ENCODE measurements at regions not wholly inside any gene's neighbourhood (a gene's known extent, or its start where the extent isn't known, plus 50 kb on each side); places are given as distances from the start of the nearest gene placed in this dataset.

DNA sequence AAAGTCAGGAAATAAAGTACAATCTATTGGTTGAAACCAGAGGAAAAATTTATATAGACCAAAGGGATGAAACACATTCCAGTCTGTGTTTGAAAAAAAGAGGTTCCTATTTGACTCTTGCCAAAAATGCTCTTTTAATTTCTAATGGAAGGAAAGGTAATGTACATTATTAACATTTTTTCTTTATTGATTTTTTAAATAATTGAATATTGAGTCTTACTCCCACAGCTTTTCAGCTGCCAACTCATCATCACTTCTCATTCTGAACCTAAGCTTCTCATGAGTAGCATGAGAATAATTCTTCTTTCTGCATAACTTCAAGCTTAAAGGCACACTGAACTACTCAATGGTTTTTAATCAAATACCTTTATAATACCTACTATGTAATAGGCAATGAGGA, 49.8 kb upstream of the FHIP2A start:
- DNase-seq, result no peak

All from stimulated activated CD4-positive, alpha-beta T cell treated with anti-CD3 and anti-CD28 coated beads, Interleukin-12 subunit alpha, Interleukin-12 subunit beta, amount 100 ng/mL, for 4 hours (primary cell).